Muscle layer of colon (tissue), 2 donors: ENCODE measurements at regions not wholly inside any gene's neighbourhood (a gene's known extent, or its start where the extent isn't known, plus 50 kb on each side); places are given as distances from the start of the nearest gene placed in this dataset.

Source experiments
- H3K27ac ChIP-seq: one replicate; pipeline ENCODE4 v1.7.0; 2013; ENCODE audit warnings: low read depth, mild to moderate bottlenecking, low read length, moderate library complexity
- H3K27me3 ChIP-seq, 2 donors: one replicate each; pipeline ENCODE4 v1.7.0; 2013; ENCODE audit warnings: low read length in 2 of 2, mild to moderate bottlenecking in 2 of 2; ENCODE audit not compliant: insufficient read depth in 2 of 2, control insufficient read depth in 1 of 2
- H3K36me3 ChIP-seq: one replicate; pipeline ENCODE4 v1.7.0; 2013; ENCODE audit warnings: mild to moderate bottlenecking, low read length; ENCODE audit not compliant: insufficient read depth
- H3K4me1 ChIP-seq: one replicate; pipeline ENCODE4 v1.7.0; 2013; ENCODE audit warnings: mild to moderate bottlenecking, low read length; ENCODE audit not compliant: insufficient read depth
- H3K4me3 ChIP-seq, 2 donors: one replicate each; pipeline ENCODE4 v1.7.0; 2013; ENCODE audit warnings: low read length in 2 of 2, low read depth in 1 of 2, mild to moderate bottlenecking in 1 of 2, moderate library complexity in 1 of 2
- H3K9ac ChIP-seq: one replicate; pipeline ENCODE4 v1.7.0; 2013; ENCODE audit warnings: low read length
- H3K9me3 ChIP-seq: one replicate; pipeline ENCODE4 v1.7.0; 2013; ENCODE audit warnings: mild to moderate bottlenecking, low read length
- donor health status: abdominal sarcoma.
- donor health status: Adenocarcinoma of cecum.

GRCh38 chr2:107607473-107607872 is 219.2 kb upstream of the RGPD4 start:
- H3K36me3 ChIP-seq: no peaks in the 10 kb centered on the region
- H3K9me3 ChIP-seq: no peaks in the 10 kb centered on the region
- no peaks in the 10 kb centered on the region for H3K27me3 ChIP-seq
- H3K4me3 ChIP-seq: no peak overlapping the region
- no peak overlapping the region for H3K27ac ChIP-seq
- no peaks in the 10 kb centered on the region for H3K4me1 ChIP-seq
- no peak overlapping the region for H3K9ac ChIP-seq

- Histone ChIP-seq H3K9ac (no peak overlapping the region), H3K27me3 (no peaks in the 10 kb centered on the region), H3K27ac (no peak overlapping the region), H3K9me3 (no peaks in the 10 kb centered on the region), H3K36me3 (no peaks in the 10 kb centered on the region), H3K4me3 (no peak overlapping the region), H3K4me1 (no peaks in the 10 kb centered on the region)
Observed at GRCh38 chr2:107615039-107615438, 211.7 kb upstream of the RGPD4 start.

- no peaks in the 10 kb centered on the region for H3K36me3 ChIP-seq
- H3K9me3 ChIP-seq: no peaks in the 10 kb centered on the region
- no peak overlapping the region for H3K4me3 ChIP-seq
- H3K27me3 ChIP-seq: no peaks in the 10 kb centered on the region
- H3K27ac ChIP-seq: no peak overlapping the region
- H3K4me1 ChIP-seq: no peaks in the 10 kb centered on the region
- H3K9ac ChIP-seq: no peak overlapping the region
Observed at GRCh38 chr2:107618769-107619168, 207.9 kb upstream of the RGPD4 start.

GRCh38 chr2:107621186-107622165 is 205.2 kb upstream of the RGPD4 start:
- Histone ChIP-seq H3K27me3 (no peaks in the 10 kb centered on the region), H3K36me3 (no peaks in the 10 kb centered on the region)

GRCh38 chr2:107622741-107623310 is 203.9 kb upstream of the RGPD4 start:
- Histone ChIP-seq H3K4me3 (no peak overlapping the region), H3K4me1 (no peaks in the 10 kb centered on the region), H3K36me3 (no peaks in the 10 kb centered on the region), H3K9me3 (no peaks in the 10 kb centered on the region), H3K9ac (no peak overlapping the region), H3K27me3 (no peaks in the 10 kb centered on the region), H3K27ac (no peak overlapping the region)

More at GRCh38 chr2:107621186-107622165, 205.2 kb upstream of the RGPD4 start:
- no peaks in the 10 kb centered on the region for H3K4me1 ChIP-seq
- H3K9me3 ChIP-seq: no peaks in the 10 kb centered on the region
- H3K4me3 ChIP-seq: no peak overlapping the region
- no peak overlapping the region for H3K27ac ChIP-seq
- no peak overlapping the region for H3K9ac ChIP-seq

GRCh38 chr2:107625982-107626381 is 200.7 kb upstream of the RGPD4 start:
- Histone ChIP-seq H3K4me3 (no peak overlapping the region), H3K9ac (no peak overlapping the region), H3K36me3 (no peaks in the 10 kb centered on the region), H3K27me3 (no peaks in the 10 kb centered on the region), H3K9me3 (no peaks in the 10 kb centered on the region), H3K4me1 (no peaks in the 10 kb centered on the region), H3K27ac (no peak overlapping the region)

GRCh38 chr2:107627164-107627563 is 199.5 kb upstream of the RGPD4 start:
- Histone ChIP-seq H3K4me1 (no peaks in the 10 kb centered on the region), H3K27ac (no peak overlapping the region), H3K9me3 (no peaks in the 10 kb centered on the region), H3K4me3 (no peak overlapping the region), H3K27me3 (no peaks in the 10 kb centered on the region), H3K9ac (no peak overlapping the region), H3K36me3 (no peaks in the 10 kb centered on the region)

GRCh38 chr2:107627926-107628325 is 198.8 kb upstream of the RGPD4 start:
- H3K4me3 ChIP-seq: no peak overlapping the region
- H3K36me3 ChIP-seq: no peaks in the 10 kb centered on the region
- no peaks in the 10 kb centered on the region for H3K4me1 ChIP-seq
- H3K9me3 ChIP-seq: no peaks in the 10 kb centered on the region
- no peak overlapping the region for H3K27ac ChIP-seq
- H3K27me3 ChIP-seq: no peaks in the 10 kb centered on the region
- H3K9ac ChIP-seq: no peak overlapping the region

- Histone ChIP-seq H3K27me3 (no peaks in the 10 kb centered on the region), H3K9me3 (no peaks in the 10 kb centered on the region), H3K36me3 (no peaks in the 10 kb centered on the region), H3K4me1 (no peaks in the 10 kb centered on the region), H3K9ac (no peak overlapping the region), H3K27ac (no peak overlapping the region), H3K4me3 (no peak overlapping the region)
Observed at GRCh38 chr2:107633580-107634147, 193.0 kb upstream of the RGPD4 start.

GRCh38 chr2:107634172-107634571 is 192.5 kb upstream of the RGPD4 start:
- H3K9ac ChIP-seq: no peak overlapping the region
- no peak overlapping the region for H3K27ac ChIP-seq
- H3K4me1 ChIP-seq: no peaks in the 10 kb centered on the region
- no peak overlapping the region for H3K4me3 ChIP-seq
- no peaks in the 10 kb centered on the region for H3K36me3 ChIP-seq
- no peaks in the 10 kb centered on the region for H3K9me3 ChIP-seq
- no peaks in the 10 kb centered on the region for H3K27me3 ChIP-seq

GRCh38 chr2:107635883-107636282 is 190.8 kb upstream of the RGPD4 start:
- Histone ChIP-seq H3K9ac (no peak overlapping the region), H3K4me1 (no peaks in the 10 kb centered on the region), H3K27ac (no peak overlapping the region), H3K36me3 (no peaks in the 10 kb centered on the region), H3K4me3 (no peak overlapping the region), H3K9me3 (no peaks in the 10 kb centered on the region), H3K27me3 (no peaks in the 10 kb centered on the region)
